Upper lobe of right lung (tissue), 1 donor: ENCODE measurements at regions not wholly inside any gene's neighbourhood (a gene's known extent, or its start where the extent isn't known, plus 50 kb on each side); places are given as distances from the start of the nearest gene placed in this dataset.

Experiments used
- ATAC-seq: fragments of 200-7000 bp; cut with Tn5 transposase; one replicate; pipeline ENCODE4 v1.9.1; 2020; ENCODE audit warnings: mild to moderate bottlenecking, moderate library complexity
- DNase-seq: peaks from one replicate; pipeline ENCODE4 v3.0.0-alpha.2; 2020
- H3K27ac ChIP-seq: fragments of 200-600 bp; one replicate; pipeline ENCODE4 v1.8.0; 2022
- H3K27me3 ChIP-seq: fragments of 200-600 bp; one replicate; pipeline ENCODE4 v1.8.0; 2022; ENCODE audit warnings: mild to moderate bottlenecking
- H3K36me3 ChIP-seq: fragments of 200-600 bp; one replicate; pipeline ENCODE4 v1.8.0; 2022
- H3K4me1 ChIP-seq: fragments of 200-600 bp; one replicate; pipeline ENCODE4 v1.8.0; 2022
- H3K4me3 ChIP-seq: fragments of 200-600 bp; one replicate; pipeline ENCODE4 v1.8.0; 2022; ENCODE audit warnings: mild to moderate bottlenecking
- H3K9me3 ChIP-seq: fragments of 200-600 bp; one replicate; pipeline ENCODE4 v1.8.0; 2022
- CTCF ChIP-seq: fragments of 200-600 bp; IDR thresholded peaks from one replicate; pipeline ENCODE4 v1.8.0; 2022; ENCODE audit warnings: antibody characterized with exemption
- intact Hi-C: fragments of 100-400 bp; cut with DNase I; formaldehyde crosslinking; loops from one replicate; pipeline ENCODE4 v1.11.0; 2022
- donor health status: DM: no; HTN: yes; CAD: no; lungs with severe emphysema.

DNA sequence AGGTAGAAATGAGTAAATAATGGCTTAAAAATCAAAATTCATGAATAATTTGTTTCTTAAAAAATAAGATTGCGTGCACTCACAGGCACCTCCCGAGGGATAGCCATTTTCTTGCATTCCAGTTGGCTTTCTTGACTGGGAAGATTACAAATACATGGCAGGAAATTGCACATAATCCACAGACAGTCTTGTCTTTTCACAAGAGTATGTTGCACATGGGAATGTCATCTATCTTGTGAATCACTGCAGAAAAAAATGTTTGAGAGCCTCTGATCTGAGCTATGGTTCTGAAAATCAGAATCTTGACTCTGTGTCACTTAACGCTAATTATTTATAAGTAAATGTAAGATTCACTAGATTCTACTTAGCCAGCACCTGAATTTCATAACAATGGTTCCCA, 74.1 kb upstream of the PRKG1 start:
- Histone ChIP-seq H3K36me3 (no peaks in the 10 kb centered on the region), H3K9me3 (no peaks in the 10 kb centered on the region), H3K27ac (no peak overlapping the region), H3K27me3 (no peaks in the 10 kb centered on the region), H3K4me3 (no peak overlapping the region), H3K4me1 (peaks cover 19% of the 10 kb centered on the region)
- no peak for TF ChIP-seq CTCF
- ATAC-seq (no peak), DNase-seq (no peak)
- intact Hi-C loops = no loop called here

DNA sequence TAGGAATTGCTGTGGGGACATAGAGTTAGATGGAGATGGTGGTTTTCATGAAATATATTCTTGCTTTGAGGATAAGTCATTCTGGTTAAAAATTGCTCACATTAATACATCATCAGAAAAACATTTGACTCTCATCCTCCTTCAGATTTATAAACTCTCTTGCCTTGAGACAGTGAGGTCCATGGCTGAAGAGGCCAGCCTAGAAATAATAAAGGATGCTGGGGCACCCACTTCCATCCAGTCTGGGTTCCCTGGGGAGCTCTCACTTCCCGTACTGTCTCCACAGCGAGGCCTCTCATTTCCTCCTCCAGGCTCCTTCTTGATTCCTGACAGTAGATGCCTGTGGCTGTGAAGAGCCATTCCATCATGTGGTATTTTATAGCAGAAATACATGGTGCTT, 73.3 kb upstream of the PRKG1 start:
- ATAC-seq = no peak
- intact Hi-C loops = no loop called here

GRCh38 chr10:51001587-51001986, 72.7 kb upstream of the PRKG1 start:
- H3K36me3 ChIP-seq = no peaks in the 10 kb centered on the region
- H3K4me3 ChIP-seq = no peak overlapping the region
- peak; percentile 63 for TF ChIP-seq CTCF
- ATAC-seq (peak; percentile 58), DNase-seq (no peak)
- H3K4me1 ChIP-seq = peaks cover 17% of the 10 kb centered on the region
- H3K27ac ChIP-seq = no peak overlapping the region
- no peaks in the 10 kb centered on the region for H3K9me3 ChIP-seq
- H3K27me3 ChIP-seq = no peaks in the 10 kb centered on the region
- intact Hi-C loops = no loop called here

More for the DNA sequence above, 73.3 kb upstream of the PRKG1 start:
- Histone ChIP-seq H3K36me3 (no peaks in the 10 kb centered on the region), H3K4me1 (peaks cover 17% of the 10 kb centered on the region), H3K27me3 (no peaks in the 10 kb centered on the region), H3K9me3 (no peaks in the 10 kb centered on the region), H3K27ac (peak overlapping the region; percentile 9), H3K4me3 (no peak overlapping the region)
- no peak for DNase-seq
- TF ChIP-seq CTCF = no peak

GRCh38 chr10:51002469-51002868, 71.8 kb upstream of the PRKG1 start:
- no peak overlapping the region for H3K27ac ChIP-seq
- peaks cover 17% of the 10 kb centered on the region for H3K4me1 ChIP-seq
- TF ChIP-seq CTCF = no peak
- H3K36me3 ChIP-seq = no peaks in the 10 kb centered on the region
- no peak overlapping the region for H3K4me3 ChIP-seq
- DNase-seq (no peak), ATAC-seq (no peak)
- H3K9me3 ChIP-seq = no peaks in the 10 kb centered on the region
- H3K27me3 ChIP-seq = no peaks in the 10 kb centered on the region
- intact Hi-C loops = no loop called here

GRCh38 chr10:51004776-51005175, 69.5 kb upstream of the PRKG1 start:
- Histone ChIP-seq H3K36me3 (no peaks in the 10 kb centered on the region), H3K27me3 (no peaks in the 10 kb centered on the region), H3K27ac (no peak overlapping the region), H3K4me1 (peaks cover 9% of the 10 kb centered on the region), H3K4me3 (no peak overlapping the region), H3K9me3 (no peaks in the 10 kb centered on the region)
- TF ChIP-seq CTCF = no peak
- no peak for DNase-seq
- ATAC-seq = no peak
- intact Hi-C loops = no loop called here

GRCh38 chr10:51005551-51005950, 68.7 kb upstream of the PRKG1 start:
- Histone ChIP-seq H3K36me3 (no peaks in the 10 kb centered on the region), H3K9me3 (no peaks in the 10 kb centered on the region), H3K27me3 (no peaks in the 10 kb centered on the region), H3K4me3 (no peak overlapping the region), H3K27ac (no peak overlapping the region), H3K4me1 (peaks cover 7% of the 10 kb centered on the region)
- intact Hi-C loops = no loop called here
- DNase-seq = no peak
- TF ChIP-seq CTCF = no peak
- no peak for ATAC-seq
